HG02642 (cell line): ENCODE measurements at regions not wholly inside any gene's neighbourhood (a gene's known extent, or its start where the extent isn't known, plus 50 kb on each side); places are given as distances from the start of the nearest gene placed in this dataset.
A peak's percentile ranks its signal among the peaks of the same experiment; 100 is the strongest.

Experiments used
- ATAC-seq: cut with Tn5 transposase; IDR thresholded peaks from one replicate; pipeline ENCODE4 v1.9.1; 2021; ENCODE audit warnings: mild to moderate bottlenecking; ENCODE audit not compliant: unreplicated experiment, poor library complexity

DNA sequence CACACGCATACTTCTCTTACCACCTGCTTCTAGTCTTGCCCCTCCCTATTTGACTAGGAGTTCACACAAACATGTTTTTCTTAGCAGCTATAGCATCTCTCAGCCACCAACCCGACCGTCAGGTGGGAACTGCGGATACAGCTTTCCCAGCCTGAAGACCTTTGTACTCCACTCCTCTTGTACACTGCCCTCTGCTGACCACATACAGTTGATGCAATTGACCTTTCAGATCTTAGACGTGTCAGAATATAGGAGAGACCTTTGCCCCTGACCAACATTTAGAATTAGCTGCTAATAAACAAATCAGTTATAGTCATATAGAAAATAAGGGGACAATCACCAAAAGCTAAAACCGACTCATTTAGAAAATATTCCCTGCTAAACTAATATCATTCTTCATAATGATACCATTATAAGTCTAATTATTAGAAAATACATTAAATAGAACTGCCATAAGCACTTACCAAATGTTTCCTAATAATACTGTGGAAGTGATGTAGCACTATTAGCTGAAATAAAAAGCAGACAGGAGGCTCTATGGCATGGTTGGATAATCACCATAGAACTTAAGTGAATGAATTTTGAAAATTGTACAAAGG, 208.4 kb downstream of the RAD51AP2 start:
- ATAC-seq = peak; percentile 78

DNA sequence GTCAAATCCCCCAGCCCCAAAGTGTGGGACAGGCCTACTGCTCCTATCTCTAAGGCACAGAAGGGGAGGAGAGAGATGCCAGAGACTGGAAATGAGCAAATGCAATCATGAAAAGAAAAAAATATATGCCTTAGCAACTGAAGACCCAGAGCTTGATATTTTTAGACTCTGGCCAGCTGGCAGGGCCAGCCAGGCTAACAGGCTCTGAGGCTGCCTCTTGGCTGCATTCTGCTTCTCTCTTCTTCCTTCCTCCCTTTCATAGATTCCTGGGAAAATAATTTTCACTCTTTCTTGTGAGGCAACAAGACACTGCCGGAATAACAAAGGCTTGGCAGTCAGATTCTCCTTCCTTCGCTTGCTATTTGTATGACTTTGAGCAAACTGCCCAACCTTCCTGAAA, 209.1 kb downstream of the RAD51AP2 start:
- no peak for ATAC-seq

DNA sequence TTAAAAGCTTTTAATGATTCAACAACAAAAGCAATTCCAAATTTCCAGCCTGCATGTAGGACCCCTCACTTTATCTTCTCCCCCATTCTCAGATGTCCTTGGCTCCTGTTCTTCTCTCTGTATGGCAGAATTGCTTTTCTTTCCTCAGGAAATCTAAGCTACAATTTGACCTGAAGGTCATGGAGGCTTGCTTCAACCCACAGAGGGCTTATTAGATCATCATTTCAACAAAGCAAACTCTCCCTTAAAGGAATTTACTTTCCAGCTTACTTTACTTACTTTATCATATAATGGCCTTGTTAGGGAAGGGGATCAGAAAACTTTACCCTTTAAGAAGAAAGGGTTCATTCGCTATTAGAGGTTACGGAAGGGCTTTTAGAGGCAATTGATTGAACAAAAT, 211.5 kb downstream of the RAD51AP2 start:
- ATAC-seq = no peak

DNA sequence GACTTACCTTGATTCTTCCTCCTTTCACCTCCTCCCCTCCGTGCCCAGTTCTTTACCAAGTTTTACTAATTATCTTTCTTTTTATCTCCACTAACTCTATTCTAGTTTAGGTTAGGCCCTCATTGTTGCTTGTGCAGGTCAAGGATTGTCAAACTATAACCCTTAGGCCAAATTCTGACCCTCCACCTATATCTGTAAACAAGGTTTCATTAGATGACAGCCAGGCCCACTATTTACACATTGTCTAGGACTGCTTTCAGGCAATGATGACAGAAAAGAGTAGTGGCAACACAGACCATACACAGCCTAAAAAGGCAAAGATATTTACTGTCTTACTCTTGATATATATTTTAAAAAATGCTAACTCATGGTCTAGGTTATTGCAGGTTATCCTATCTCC, 212.0 kb downstream of the RAD51AP2 start:
- ATAC-seq = no peak

DNA sequence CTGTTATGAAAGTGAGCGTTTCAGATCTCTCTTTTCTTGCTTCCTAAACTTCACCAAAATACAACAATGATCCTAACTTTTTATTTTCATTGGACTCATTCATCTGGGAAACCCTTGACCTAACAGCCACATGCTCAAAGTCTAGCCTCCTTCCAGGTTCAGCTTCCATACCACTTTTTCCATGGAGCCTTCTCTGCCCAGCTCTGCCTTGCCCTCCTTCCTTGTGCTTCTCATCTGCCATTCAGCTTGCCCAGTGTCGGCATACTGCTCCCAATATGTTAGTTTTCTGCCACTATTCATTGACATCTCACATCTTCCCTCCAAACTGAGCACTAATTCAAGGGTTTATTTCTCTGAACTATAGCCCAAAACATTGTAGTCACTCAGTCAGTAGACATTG, 214.7 kb downstream of the RAD51AP2 start:
- no peak for ATAC-seq

DNA sequence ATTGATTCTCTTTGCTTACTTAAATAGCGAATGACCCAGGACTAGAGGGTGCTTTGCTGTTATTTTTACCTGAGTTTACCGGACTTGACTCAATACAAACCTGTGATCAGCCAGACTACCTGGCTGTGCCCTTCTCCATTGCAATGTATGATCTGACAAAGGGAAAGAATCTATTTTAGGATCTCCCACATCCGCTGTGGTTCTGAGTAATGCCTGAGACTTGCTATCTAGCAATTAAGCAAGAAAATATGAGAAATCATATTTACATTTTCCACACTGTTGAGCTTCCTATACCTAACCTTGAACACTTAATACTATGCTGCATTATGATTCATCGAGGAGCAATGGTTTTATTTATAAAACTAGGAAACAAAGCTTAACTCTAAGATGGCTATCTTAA, 215.2 kb downstream of the RAD51AP2 start:
- no peak for ATAC-seq

DNA sequence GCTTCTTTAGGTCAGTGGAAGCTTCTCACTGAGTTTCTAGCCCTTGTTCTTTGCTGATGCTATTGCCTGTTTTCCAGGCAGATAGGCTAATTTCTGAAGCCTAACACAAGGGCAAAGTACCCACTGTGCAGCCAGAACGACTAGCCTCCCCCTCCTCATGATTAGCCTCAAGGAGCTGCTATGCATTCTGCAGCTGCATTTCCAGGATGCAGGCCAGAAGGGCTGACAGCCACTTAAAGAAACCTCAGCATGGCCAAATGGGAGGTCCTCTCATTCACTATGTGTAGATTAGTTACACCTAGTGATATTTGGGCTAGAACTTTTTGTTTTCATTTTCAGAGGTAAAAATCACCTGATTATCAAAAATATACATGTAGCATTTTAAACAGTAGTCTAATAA, 216.0 kb downstream of the RAD51AP2 start:
- ATAC-seq = no peak

DNA sequence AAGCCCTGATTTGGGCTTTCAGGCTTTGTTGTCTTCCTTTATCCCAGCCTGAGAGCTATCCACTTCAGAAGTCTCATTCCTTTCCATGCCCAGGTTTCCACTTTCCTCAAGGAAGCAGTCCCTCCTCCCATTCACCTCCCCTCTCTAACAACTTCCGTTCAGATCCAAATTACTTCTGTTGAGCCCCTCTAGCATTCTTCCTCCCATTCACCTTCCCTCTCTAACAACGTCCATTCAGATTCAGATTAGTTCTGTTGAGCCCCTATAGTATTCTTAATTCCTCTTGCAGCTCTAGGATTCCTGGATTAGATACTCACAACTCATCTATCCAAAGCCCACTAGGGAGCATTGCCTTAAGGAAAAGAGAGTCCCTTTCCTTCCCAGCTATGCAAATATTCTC, 216.8 kb downstream of the RAD51AP2 start:
- ATAC-seq = no peak

DNA sequence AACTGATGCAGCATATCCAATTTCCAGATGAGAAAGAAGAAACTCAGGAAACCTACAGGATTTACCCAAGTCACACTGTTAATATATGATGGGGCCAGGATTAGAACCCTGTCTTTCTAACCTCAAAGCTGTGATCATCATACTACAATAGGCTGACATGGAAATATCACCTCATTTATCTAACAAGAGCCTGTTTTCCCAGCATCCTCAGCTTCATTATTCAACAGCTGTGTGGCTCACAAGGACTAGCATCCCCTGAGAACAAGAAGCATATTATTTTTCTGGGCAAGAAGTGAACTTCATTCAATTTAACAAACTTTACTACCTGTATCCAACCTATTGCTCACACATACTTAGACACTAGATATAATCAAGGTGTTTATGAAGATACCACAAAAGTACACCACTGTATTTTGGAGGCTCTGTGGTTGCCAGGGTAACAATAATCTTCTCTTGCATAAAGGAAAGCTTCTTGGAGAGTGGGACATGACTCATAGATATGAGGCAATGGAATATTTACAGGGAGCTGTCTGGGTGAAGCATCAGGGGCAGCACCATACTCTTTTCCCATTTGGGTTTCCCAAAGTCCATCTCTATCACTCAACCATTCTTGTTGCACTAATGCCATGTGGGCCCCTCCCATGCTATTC, 218.2 kb downstream of the RAD51AP2 start:
- no peak for ATAC-seq

DNA sequence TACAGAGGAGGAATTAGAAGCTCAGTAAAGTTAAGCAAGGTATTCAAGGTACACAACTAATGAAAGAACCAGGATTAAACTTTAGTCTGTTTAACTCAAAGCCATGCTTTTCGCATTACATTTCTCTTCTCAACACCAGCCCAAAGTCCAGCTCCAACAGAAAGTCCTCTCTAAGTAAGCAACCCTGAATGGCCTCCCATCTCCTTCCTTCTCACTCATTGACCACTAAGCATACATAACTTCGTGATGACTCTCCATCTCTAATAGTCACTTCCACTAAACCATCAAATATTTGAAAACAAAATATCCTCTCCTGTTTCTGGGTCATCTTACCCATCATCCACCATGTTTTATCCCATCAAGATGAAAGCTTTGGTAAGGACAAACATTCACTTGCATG, 219.8 kb downstream of the RAD51AP2 start:
- ATAC-seq = no peak

DNA sequence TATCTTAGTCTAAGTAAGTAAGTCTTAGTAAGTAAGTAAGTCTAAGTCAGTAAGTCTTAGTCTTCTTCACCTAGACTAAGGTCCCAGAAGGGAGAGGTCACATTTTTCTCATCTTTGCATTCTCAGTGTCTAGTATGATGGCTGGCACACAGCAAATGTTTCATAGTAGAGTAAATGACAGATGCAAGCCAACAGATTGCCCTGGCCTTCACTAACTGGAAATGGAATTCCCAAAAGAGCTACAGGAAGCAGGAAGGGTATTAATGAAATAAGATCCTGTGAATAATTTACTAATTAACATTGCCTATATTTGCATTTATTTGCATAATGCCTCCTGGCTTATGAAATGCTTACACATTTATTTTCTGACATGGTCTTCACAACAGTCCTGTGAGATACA, 221.6 kb downstream of the RAD51AP2 start:
- no peak for ATAC-seq

DNA sequence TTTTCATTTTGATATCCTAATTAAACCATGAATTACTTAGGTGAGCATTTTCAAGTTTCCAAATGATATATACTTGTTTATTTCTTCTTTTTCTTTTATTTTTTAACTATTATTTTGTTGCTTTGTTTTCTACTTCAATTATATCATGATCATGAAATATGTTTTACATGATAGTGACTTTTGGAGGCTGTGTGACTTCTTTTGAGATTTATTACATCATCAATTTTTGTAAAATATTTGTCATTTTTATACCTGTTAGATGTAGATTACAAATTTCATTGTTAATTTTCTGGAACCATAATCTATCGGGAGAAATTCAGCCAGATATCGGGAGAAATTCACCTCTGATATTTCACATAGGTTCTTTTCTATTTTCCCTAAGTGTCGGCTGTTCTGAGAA, 228.6 kb downstream of the RAD51AP2 start:
- no peak for ATAC-seq

DNA sequence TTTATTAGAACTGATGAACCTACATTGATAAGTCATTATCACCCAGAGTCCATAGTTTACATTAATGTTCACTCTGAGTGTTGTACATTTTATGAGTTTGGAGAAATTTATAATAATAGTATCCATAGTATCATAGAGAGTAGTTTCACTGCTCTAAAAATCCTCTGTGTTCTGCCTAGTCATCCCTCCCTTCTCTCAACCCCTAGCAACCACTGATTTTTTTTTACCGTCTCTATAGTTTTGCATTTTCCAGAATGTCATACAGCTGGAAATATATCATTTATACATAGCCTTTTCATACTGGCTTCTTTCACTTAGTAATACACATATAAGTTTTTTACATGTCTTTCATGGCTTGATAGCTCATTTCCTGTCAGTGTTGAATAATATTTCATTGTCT, 231.1 kb downstream of the RAD51AP2 start:
- ATAC-seq = no peak

DNA sequence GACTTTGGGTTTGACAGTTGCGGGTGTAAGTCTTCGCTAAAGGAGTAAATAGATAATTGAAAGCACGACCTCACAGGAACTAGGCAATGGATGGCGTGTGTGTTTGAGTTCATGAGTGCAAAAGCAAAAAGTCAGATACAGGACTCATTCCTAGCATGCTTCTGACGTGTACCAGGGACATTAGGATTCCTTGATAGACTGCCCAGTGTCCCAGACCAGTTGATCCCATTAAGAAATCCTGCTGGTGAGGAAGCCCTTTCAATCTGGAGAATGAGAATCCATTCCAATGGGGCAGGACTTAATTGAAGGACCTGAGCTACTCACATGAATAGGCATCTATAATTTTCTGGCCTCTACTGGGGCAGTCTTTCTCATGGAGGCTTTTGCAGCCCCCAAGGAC, 235.4 kb downstream of the RAD51AP2 start:
- no peak for ATAC-seq

DNA sequence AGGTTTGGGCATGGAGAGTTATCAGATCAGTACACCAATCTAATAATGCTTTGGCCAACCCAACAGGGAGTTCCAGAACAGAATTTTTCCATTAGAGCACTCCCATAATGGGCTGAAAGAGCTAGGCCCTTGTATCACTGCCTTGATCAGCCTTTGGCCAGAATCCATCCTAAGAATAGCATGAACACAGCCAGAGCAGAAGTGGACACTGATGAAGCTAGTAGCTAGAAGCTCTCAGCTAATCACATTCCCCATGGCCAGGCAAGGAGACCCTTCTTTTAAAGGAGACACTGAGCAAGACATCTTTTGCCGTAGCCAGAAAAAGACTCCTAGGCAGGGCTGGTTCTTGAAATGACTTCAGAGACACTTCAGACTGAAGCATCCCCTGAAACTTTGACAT, 236.0 kb downstream of the RAD51AP2 start:
- ATAC-seq = no peak

DNA sequence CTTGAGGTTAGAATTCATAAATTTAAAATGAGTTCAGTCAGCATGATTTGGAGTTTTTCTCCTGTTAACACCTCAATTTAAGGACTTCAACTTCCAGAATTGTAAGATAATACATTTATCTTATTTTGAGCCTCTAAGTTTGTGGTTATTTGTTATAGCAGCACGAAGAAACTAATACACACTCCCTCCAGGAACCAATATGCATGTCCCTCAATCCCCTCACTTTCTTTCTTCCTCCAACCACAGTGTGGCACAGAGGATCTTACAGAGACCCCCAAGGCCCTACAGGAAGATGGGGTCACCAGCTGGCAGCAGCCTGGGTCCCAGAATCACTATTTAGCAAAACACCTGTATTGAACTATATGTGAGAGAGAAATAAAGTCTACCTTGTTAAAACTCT, 242.0 kb downstream of the RAD51AP2 start:
- no peak for ATAC-seq

DNA sequence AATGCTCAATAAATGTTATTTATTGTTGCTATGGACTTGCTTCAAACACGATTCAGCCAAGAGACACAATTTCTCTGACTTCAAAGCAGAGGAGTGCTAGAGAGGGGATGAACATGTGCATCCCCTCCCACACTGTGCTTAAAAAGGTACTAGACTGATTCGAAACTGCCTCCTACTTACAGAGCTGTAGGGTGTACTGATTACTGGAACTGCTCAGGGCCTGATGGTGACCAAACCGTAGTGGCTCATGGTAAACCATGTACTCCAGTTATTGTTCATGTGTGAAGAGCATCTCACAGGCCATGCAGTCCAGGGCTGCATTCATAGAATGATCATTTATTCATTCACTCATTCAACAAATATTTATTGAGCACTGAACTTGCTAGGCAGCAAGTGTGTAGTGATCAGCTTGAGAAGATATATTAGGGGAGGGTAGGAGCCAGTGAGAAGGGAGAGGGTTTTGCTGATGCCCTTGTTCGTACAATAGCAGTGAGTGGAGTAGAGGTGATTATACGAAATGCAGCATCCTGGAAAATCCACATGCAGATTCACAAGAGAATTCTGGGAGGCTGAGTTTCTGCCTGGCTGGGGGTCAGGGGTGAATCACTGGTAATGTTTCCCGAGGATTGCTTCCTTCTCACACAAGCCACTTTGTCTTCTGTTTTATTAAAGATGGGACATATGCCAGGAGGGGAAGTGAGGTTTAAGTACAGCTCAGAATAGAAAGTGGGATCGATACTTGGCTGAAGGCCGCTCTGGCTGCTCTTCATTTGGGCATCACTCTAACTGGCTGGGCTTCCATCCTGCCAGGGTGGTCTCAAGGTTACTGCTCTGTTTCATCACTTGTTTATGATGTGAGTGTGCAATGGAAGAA, 245.4 kb downstream of the RAD51AP2 start:
- peak; percentile 63 for ATAC-seq

DNA sequence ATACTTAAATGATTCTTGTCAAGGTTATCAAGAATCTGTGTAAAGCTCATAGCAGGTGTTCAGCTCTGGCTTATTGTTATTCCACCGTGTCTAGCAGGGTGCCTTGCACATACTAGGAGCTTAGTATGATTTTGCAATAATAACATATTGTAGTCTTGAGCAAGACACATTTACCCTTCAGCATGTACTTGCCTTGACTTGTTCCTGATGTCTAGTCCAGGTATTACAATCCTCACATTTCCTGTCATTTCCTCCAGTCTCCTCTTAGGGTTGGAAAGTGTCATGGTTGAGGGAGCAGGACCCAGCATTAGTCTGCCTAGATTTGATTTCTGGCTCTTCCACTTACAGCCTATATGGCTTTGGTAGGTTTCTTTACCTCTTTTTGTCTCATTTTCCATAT, 246.1 kb downstream of the RAD51AP2 start:
- no peak for ATAC-seq

DNA sequence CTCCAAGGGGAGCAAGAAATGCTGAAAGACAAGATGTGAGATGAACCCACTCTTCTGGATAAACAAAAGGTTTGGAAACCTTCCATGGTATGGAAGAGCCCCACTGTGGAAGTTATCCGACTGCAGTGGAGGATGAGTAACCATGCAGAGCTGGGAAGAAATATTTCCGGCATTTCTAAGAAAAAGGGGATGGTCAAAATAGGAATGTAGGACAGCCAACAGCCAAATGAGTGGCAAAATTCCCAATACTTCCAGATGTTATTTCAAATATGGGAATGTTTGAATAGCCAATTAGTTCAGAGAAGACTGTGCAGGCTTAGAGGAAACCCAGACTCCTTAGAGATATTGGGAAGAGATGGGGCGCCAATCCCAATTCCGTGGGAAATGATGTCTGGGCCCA, 246.8 kb downstream of the RAD51AP2 start:
- ATAC-seq = no peak

DNA sequence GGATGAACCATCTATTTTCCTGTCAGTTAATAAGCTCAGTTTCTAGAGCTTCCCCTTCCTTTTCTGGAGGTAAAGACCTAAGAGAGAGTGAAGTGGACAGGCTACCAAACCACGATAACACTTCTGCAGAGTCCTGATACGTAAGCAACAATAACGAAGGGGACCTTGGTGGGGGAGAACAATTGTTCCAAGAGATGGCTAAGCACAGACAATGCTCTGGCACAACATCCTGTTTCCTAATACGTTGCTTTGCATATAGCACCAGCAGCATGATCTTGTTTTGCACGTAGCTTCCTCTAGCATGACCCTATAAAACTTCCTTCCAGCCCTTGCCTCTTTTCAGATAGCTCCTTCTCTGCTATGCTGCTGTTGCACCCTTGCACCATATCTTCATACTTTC, 247.3 kb downstream of the RAD51AP2 start:
- peak; percentile 62 for ATAC-seq

DNA sequence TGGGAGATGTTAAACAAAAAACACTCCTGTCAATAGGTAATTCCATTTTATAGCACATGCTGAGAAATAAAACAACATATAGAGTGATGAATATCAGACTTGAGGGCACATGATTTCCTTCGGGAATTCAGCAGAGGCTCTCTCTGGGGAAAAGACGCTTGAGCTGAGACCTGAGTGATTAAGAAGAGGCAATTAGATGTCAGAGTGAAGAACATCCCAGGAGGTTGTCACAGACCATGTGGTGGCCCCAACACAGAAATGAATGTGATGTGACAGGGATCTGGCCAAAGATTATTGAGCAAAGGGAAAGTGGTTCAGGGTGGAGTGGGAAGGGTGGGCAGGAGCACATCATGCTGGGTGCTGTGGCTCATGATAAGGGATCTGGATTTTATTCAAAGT, 254.7 kb downstream of the RAD51AP2 start:
- no peak for ATAC-seq
